Progenitor cell of endocrine pancreas (in vitro differentiated cells): ENCODE measurements at regions not wholly inside any gene's neighbourhood (a gene's known extent, or its start where the extent isn't known, plus 50 kb on each side); places are given as distances from the start of the nearest gene placed in this dataset.

ENCODE experiments used
- DNase-seq: peaks from one replicate; pipeline ENCODE4 v3.0.0; 2021; ENCODE audit warnings: low spot score; ENCODE audit not compliant: unreplicated experiment
- H3K27ac Mint-ChIP-seq: 2 replicates; pipeline ENCODE4 v1.8.0; 2021; ENCODE audit warnings: mild to moderate bottlenecking, moderate library complexity, mixed read lengths
- H3K27me3 Mint-ChIP-seq: 2 replicates; pipeline ENCODE4 v1.8.0; 2021; ENCODE audit warnings: mixed read lengths
- H3K36me3 Mint-ChIP-seq: 2 replicates; pipeline ENCODE4 v1.8.0; 2022; ENCODE audit warnings: mixed read lengths; ENCODE audit not compliant: insufficient read depth
- H3K4me1 Mint-ChIP-seq: 2 replicates; pipeline ENCODE4 v1.8.0; 2021; ENCODE audit warnings: low read depth, mixed read lengths
- H3K4me3 Mint-ChIP-seq: 2 replicates; pipeline ENCODE4 v1.8.0; 2021; ENCODE audit warnings: low read depth, mild to moderate bottlenecking, moderate library complexity, mixed read lengths
- H3K9me3 Mint-ChIP-seq: 2 replicates; pipeline ENCODE4 v1.8.0; 2021; ENCODE audit warnings: low read depth, mixed read lengths
- TF ChIP-seq, protein P1 (sequence below): fragments of 200-600 bp; sonication (generic); IDR thresholded peaks from one replicate; pipeline ENCODE4 v1.5.0; 2021; ENCODE audit warnings: antibody characterized with exemption, mild to moderate bottlenecking; ENCODE audit not compliant: unreplicated experiment

DNA sequence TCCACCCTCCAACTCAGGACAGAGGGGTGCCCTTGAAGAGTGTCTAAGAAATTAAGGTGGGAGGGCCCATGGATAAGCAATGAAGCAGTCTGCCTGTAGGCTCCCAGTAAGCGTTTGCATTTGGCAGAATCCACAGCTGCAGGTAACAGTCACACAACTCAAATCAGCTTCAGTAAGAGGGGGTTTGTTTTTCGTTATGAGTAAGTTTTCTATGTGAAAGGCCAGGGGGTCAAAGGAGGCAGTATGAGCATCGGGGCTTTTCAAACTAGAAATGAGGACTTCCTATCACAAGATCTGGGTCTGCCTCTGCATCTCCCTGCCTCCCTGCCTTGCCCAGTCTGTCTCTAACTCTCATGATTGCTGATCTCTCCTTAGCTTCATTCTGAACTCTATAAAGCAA, 128.1 kb upstream of the CCL2 start:
- Mint-ChIP-seq H3K4me1 (peaks cover 6% of the 10 kb centered on the region), H3K27ac (no peak overlapping the region), H3K4me3 (no peak overlapping the region), H3K36me3 (no peaks in the 10 kb centered on the region), H3K9me3 (no peaks in the 10 kb centered on the region), H3K27me3 (peaks cover 8% of the 10 kb centered on the region)
- TF ChIP-seq, protein P1, sequence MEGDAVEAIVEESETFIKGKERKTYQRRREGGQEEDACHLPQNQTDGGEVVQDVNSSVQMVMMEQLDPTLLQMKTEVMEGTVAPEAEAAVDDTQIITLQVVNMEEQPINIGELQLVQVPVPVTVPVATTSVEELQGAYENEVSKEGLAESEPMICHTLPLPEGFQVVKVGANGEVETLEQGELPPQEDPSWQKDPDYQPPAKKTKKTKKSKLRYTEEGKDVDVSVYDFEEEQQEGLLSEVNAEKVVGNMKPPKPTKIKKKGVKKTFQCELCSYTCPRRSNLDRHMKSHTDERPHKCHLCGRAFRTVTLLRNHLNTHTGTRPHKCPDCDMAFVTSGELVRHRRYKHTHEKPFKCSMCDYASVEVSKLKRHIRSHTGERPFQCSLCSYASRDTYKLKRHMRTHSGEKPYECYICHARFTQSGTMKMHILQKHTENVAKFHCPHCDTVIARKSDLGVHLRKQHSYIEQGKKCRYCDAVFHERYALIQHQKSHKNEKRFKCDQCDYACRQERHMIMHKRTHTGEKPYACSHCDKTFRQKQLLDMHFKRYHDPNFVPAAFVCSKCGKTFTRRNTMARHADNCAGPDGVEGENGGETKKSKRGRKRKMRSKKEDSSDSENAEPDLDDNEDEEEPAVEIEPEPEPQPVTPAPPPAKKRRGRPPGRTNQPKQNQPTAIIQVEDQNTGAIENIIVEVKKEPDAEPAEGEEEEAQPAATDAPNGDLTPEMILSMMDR = no peak
- no peak for DNase-seq

- H3K9me3 Mint-ChIP-seq = no peaks in the 10 kb centered on the region
- no peak overlapping the region for H3K4me3 Mint-ChIP-seq
These were observed 124.5 kb upstream of the CCL2 start for GRCh38 chr17:34130544-34130943.

GRCh38 chr17:34131386-34131785, 123.7 kb upstream of the CCL2 start:
- H3K27ac Mint-ChIP-seq = no peak overlapping the region
- H3K27me3 Mint-ChIP-seq = peaks cover 8% of the 10 kb centered on the region
- TF ChIP-seq, protein P1 = no peak
- H3K4me3 Mint-ChIP-seq = no peak overlapping the region
- DNase-seq = no peak
- H3K9me3 Mint-ChIP-seq = no peaks in the 10 kb centered on the region
- no peaks in the 10 kb centered on the region for H3K36me3 Mint-ChIP-seq
- peaks cover 5% of the 10 kb centered on the region for H3K4me1 Mint-ChIP-seq

More at GRCh38 chr17:34130544-34130943, 124.5 kb upstream of the CCL2 start:
- Mint-ChIP-seq H3K27ac (no peak overlapping the region), H3K4me1 (no peaks in the 10 kb centered on the region), H3K36me3 (no peaks in the 10 kb centered on the region), H3K27me3 (peaks cover 8% of the 10 kb centered on the region)
- no peak for DNase-seq
- TF ChIP-seq, protein P1 = no peak

- Mint-ChIP-seq H3K27ac (no peak overlapping the region), H3K9me3 (no peaks in the 10 kb centered on the region), H3K27me3 (no peaks in the 10 kb centered on the region), H3K4me1 (peaks cover 5% of the 10 kb centered on the region), H3K36me3 (no peaks in the 10 kb centered on the region), H3K4me3 (no peak overlapping the region)
- TF ChIP-seq, protein P1 = no peak
- DNase-seq = no peak
These were observed 121.7 kb upstream of the CCL2 start for GRCh38 chr17:34133350-34133749.

DNA sequence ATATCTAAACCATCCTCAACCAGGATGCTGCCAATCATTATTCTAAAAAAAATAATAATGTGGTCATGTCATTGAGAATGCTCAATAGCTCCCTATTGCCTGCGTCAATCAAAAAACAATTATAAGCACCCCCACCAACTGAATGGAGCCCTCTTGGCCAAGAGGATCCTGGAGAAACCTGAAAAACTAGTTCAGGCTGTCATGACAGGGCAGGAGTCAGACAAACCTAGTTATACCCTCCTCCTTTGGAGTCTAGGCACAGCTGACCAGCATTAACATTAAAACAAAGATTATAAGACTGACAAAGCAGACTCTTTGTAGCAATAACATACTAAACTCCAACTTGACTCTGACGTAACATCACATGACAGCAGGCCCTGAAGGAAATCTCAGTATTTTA, 119.2 kb upstream of the CCL2 start:
- TF ChIP-seq, protein P1 = no peak
- Mint-ChIP-seq H3K9me3 (no peaks in the 10 kb centered on the region), H3K4me1 (peaks cover 5% of the 10 kb centered on the region), H3K27me3 (peaks cover 3% of the 10 kb centered on the region), H3K27ac (no peak overlapping the region), H3K4me3 (no peak overlapping the region), H3K36me3 (no peaks in the 10 kb centered on the region)
- DNase-seq = no peak
